WTC11 (cell line): ENCODE measurements at regions not wholly inside any gene's neighbourhood (a gene's known extent, or its start where the extent isn't known, plus 50 kb on each side); places are given as distances from the start of the nearest gene placed in this dataset.

Experiments
- ATAC-seq: fragments of 200-7000 bp; cut with Tn5 transposase; 2 replicates; pipeline ENCODE4 v1.10.0; 2021; ENCODE audit warnings: mild to moderate bottlenecking, moderate library complexity
- CTCF ChIA-PET: fragments of 300-600 bp; sonication (Branson Sonifier 250); formaldehyde crosslinking; loops from one replicate; lab custom pipeline; 2021; ENCODE audit warnings: antibody characterized with exemption; lab: Charles Lee
- POLR2A ChIA-PET: fragments of 350-600 bp; sonication (Branson Sonifier 250); formaldehyde crosslinking; loops from one replicate; lab custom pipeline; 2021; ENCODE audit warnings: antibody characterized with exemption; lab: Charles Lee
- DNase-seq: peaks from one replicate; pipeline ENCODE4 v3.0.0; 2021; ENCODE audit warnings: low spot score
- H3K27ac Mint-ChIP-seq: 2 replicates; pipeline ENCODE4 v1.8.0; 2021; ENCODE audit warnings: mixed read lengths
- H3K27me3 Mint-ChIP-seq: 2 replicates; pipeline ENCODE4 v1.8.0; 2021; ENCODE audit warnings: low read depth, mild to moderate bottlenecking, moderate library complexity, mixed read lengths
- H3K36me3 Mint-ChIP-seq: 2 replicates; pipeline ENCODE4 v1.8.0; 2021; ENCODE audit warnings: mixed read lengths
- H3K4me1 Mint-ChIP-seq: 2 replicates; pipeline ENCODE4 v1.8.0; 2022; ENCODE audit warnings: mixed read lengths
- H3K4me3 Mint-ChIP-seq: 2 replicates; pipeline ENCODE4 v1.8.0; 2021; ENCODE audit warnings: mild to moderate bottlenecking, moderate library complexity, mixed read lengths
- H3K9me3 Mint-ChIP-seq: 2 replicates; pipeline ENCODE4 v1.8.0; 2021; ENCODE audit warnings: mixed read lengths
- ATF1 ChIP-seq: sonication (generic); formaldehyde crosslinking; IDR thresholded peaks from 2 replicates; pipeline ENCODE4 v1.8.1; 2023; ENCODE audit warnings: mild to moderate bottlenecking, moderate library complexity, missing genetic modification reagents
- ATF3 ChIP-seq: sonication (generic); formaldehyde crosslinking; conservative IDR thresholded peaks from 2 replicates; pipeline ENCODE4 v1.8.1; 2022; ENCODE audit warnings: mild to moderate bottlenecking, missing genetic modification reagents
- CBFB ChIP-seq: sonication (generic); formaldehyde crosslinking; IDR thresholded peaks from 2 replicates; pipeline ENCODE4 v1.8.1; 2022; ENCODE audit warnings: mild to moderate bottlenecking, low read depth, missing genetic modification reagents
- ELF4 ChIP-seq: sonication (generic); formaldehyde crosslinking; IDR thresholded peaks from 2 replicates; pipeline ENCODE4 v1.8.1; 2022; ENCODE audit warnings: low read depth, mild to moderate bottlenecking, moderate library complexity, missing genetic modification reagents
- ESRRA ChIP-seq: sonication (generic); formaldehyde crosslinking; IDR thresholded peaks from 2 replicates; pipeline ENCODE4 v1.8.1; 2022; ENCODE audit warnings: mild to moderate bottlenecking, missing genetic modification reagents, borderline replicate concordance
- ETV6 ChIP-seq: sonication (generic); formaldehyde crosslinking; IDR thresholded peaks from 2 replicates; pipeline ENCODE4 v1.8.1; 2022; ENCODE audit warnings: mild to moderate bottlenecking, missing genetic modification reagents
- GRHL2 ChIP-seq: fragments of 250-450 bp; sonication (Bioruptor Pico); IDR thresholded peaks from 2 replicates; pipeline ENCODE4 v1.8.0; 2022; ENCODE audit warnings: mild to moderate bottlenecking, moderate library complexity; ENCODE audit not compliant: insufficient replicate concordance, severe bottlenecking
- HMGA2 ChIP-seq: fragments of 250-450 bp; sonication (Bioruptor Pico); IDR thresholded peaks from 2 replicates; pipeline ENCODE4 v1.4.0; 2021; ENCODE audit warnings: mild to moderate bottlenecking, moderate library complexity
- JAZF1 ChIP-seq: fragments of 250-450 bp; sonication (Bioruptor Pico); IDR thresholded peaks from 2 replicates; pipeline ENCODE4 v1.9.0; 2021; ENCODE audit warnings: moderate library complexity, mild to moderate bottlenecking, inconsistent platforms
- KAT7 ChIP-seq: sonication (generic); formaldehyde crosslinking; IDR thresholded peaks from 2 replicates; pipeline ENCODE4 v1.8.1; 2023; ENCODE audit warnings: missing genetic modification reagents, mild to moderate bottlenecking, borderline replicate concordance
- NFE2L1 ChIP-seq: sonication (generic); formaldehyde crosslinking; IDR thresholded peaks from 2 replicates; pipeline ENCODE4 v1.8.1; 2023; ENCODE audit warnings: missing genetic modification reagents
- NR3C1 ChIP-seq: sonication (generic); formaldehyde crosslinking; conservative IDR thresholded peaks from 2 replicates; pipeline ENCODE4 v1.8.1; 2023; ENCODE audit warnings: low read depth, mild to moderate bottlenecking, missing genetic modification reagents
- SMAD3 ChIP-seq: sonication (generic); formaldehyde crosslinking; IDR thresholded peaks from 2 replicates; pipeline ENCODE4 v1.8.0; 2022; ENCODE audit warnings: missing genetic modification reagents, mild to moderate bottlenecking, borderline replicate concordance
- SOX15 ChIP-seq: fragments of 250-450 bp; sonication (Bioruptor Pico); IDR thresholded peaks from 2 replicates; pipeline ENCODE4 v1.9.0; 2021; ENCODE audit warnings: mild to moderate bottlenecking
- SP1 ChIP-seq: sonication (generic); formaldehyde crosslinking; conservative IDR thresholded peaks from 2 replicates; pipeline ENCODE4 v1.8.1; 2022; ENCODE audit warnings: missing genetic modification reagents
- TCF7 ChIP-seq: sonication (generic); formaldehyde crosslinking; IDR thresholded peaks from 2 replicates; pipeline ENCODE4 v1.8.0; 2022; ENCODE audit warnings: mild to moderate bottlenecking, low read depth, missing genetic modification reagents, moderate library complexity
- TP53 ChIP-seq: sonication (generic); formaldehyde crosslinking; IDR thresholded peaks from 2 replicates; pipeline ENCODE4 v1.8.1; 2023; ENCODE audit warnings: mild to moderate bottlenecking, missing genetic modification reagents
- ZBTB21 ChIP-seq: sonication (generic); formaldehyde crosslinking; IDR thresholded peaks from 2 replicates; pipeline ENCODE4 v1.8.1; 2023; ENCODE audit warnings: mild to moderate bottlenecking, missing genetic modification reagents, borderline replicate concordance
- ZNF121 ChIP-seq: sonication (generic); formaldehyde crosslinking; IDR thresholded peaks from 2 replicates; pipeline ENCODE4 v1.8.0; 2023; ENCODE audit warnings: missing genetic modification reagents
- ZNF263 ChIP-seq: sonication (generic); formaldehyde crosslinking; IDR thresholded peaks from 2 replicates; pipeline ENCODE4 v1.8.1; 2022; ENCODE audit warnings: low read depth, mild to moderate bottlenecking, moderate library complexity, missing genetic modification reagents
- ZNF317 ChIP-seq: sonication (generic); formaldehyde crosslinking; IDR thresholded peaks from 2 replicates; pipeline ENCODE4 v1.8.1; 2023; ENCODE audit warnings: low read depth, mild to moderate bottlenecking, moderate library complexity, missing genetic modification reagents, borderline replicate concordance
- ZNF671 ChIP-seq: fragments of 250-450 bp; sonication (Bioruptor Pico); IDR thresholded peaks from 2 replicates; pipeline ENCODE4 v1.8.0; 2021; ENCODE audit warnings: mild to moderate bottlenecking
- TF ChIP-seq, protein P1 (sequence below): fragments of 250-450 bp; sonication (Bioruptor Pico); conservative IDR thresholded peaks from 2 replicates; pipeline ENCODE4 v1.9.0; 2021; ENCODE audit warnings: mild to moderate bottlenecking
- TF ChIP-seq, protein P2 (sequence below): sonication (generic); formaldehyde crosslinking; IDR thresholded peaks from 2 replicates; pipeline ENCODE4 v1.8.1; 2023; ENCODE audit warnings: mild to moderate bottlenecking, missing genetic modification reagents, moderate library complexity
- TF ChIP-seq, protein P3 (sequence below): fragments of 250-450 bp; sonication (Bioruptor Pico); IDR thresholded peaks from 2 replicates; pipeline ENCODE4 v1.8.0; 2021; ENCODE audit warnings: mild to moderate bottlenecking
- TF ChIP-seq, protein P4 (sequence below): sonication (generic); formaldehyde crosslinking; IDR thresholded peaks from 2 replicates; pipeline ENCODE4 v1.8.0; 2022; ENCODE audit warnings: missing genetic modification reagents
- TF ChIP-seq, protein P5 (sequence below): sonication (generic); formaldehyde crosslinking; IDR thresholded peaks from 2 replicates; pipeline ENCODE4 v1.8.1; 2022; ENCODE audit warnings: low read depth, missing genetic modification reagents, borderline replicate concordance

DNA sequence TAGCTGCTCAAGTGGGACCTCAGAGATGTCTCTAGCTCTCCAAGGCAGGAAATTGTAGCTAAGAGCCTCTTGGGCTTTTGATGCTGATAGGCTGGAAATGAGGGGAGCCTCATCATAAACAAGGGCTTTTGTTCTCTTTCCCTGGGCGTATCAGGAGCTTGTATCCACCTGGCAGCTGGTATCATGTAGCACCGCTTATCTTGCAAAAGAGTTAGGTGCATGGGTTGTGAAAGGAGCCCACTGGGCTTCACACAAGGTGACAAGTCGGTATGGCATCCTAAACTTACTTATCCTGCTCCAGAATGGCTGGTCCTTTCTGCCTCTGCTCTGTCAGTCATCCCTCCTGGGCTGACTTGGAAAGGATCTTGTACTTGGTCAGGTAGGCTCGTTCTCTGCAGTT is 565.8 kb downstream of the GRXCR1 start (continued):
- TF ChIP-seq, protein P1, sequence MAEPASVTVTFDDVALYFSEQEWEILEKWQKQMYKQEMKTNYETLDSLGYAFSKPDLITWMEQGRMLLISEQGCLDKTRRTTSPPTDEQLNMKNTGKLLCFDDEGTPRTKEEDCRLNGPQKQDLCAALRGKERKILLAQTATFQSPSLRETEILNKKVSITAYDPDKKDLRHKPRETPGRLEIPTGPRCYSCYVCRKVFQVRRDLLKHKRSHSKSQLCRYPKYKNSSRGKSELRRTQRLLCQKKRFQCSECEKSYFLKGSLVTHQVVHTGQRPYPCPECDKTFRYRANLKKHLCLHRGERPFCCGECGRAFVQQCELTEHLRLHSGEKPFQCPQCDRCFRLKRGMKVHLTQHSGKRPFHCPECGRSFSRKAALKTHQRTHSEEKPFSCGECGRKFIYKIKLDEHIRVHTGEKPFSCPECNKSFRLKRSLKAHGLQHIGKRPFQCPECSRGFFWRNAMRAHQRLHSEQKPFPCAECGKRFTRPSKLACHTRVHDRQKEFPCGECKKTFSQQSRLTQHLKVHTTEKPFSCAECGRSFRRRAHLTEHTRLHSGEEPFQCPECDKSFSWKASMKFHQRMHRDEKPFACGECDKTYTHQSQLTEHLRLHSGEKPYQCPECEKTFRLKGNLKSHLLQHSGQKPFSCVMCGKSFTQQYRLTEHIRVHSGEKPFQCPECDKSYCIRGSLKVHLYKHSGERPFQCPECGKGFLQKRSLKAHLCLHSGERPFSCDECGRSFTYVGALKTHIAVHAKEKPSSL (CRISPR knock-in tag), result no peak
- no peak for TF ChIP-seq ZNF317 (CRISPR knock-in tag)
- TF ChIP-seq JAZF1, result no peak
- no peak for TF ChIP-seq ZNF671
- no peak for TF ChIP-seq ELF4
- TF ChIP-seq NR3C1 (CRISPR knock-in tag), result no peak
- no peak for TF ChIP-seq ATF3 (CRISPR knock-in tag)
- TF ChIP-seq KAT7 (CRISPR knock-in tag), result no peak
- TF ChIP-seq, protein P2, sequence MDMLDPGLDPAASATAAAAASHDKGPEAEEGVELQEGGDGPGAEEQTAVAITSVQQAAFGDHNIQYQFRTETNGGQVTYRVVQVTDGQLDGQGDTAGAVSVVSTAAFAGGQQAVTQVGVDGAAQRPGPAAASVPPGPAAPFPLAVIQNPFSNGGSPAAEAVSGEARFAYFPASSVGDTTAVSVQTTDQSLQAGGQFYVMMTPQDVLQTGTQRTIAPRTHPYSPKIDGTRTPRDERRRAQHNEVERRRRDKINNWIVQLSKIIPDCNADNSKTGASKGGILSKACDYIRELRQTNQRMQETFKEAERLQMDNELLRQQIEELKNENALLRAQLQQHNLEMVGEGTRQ (CRISPR knock-in tag), result no peak
- TF ChIP-seq ETV6, result no peak
- TF ChIP-seq CBFB (CRISPR knock-in tag), result no peak

GRCh38 chr4:43471950-43472349 is 579.4 kb downstream of the GRXCR1 start:
- CTCF ChIA-PET, result no interaction called here
- Mint-ChIP-seq H3K4me3 (no peak overlapping the region), H3K9me3 (peaks cover 94% of the 10 kb centered on the region), H3K27me3 (no peaks in the 10 kb centered on the region), H3K36me3 (peaks cover 64% of the 10 kb centered on the region), H3K27ac (no peak overlapping the region), H3K4me1 (no peaks in the 10 kb centered on the region)
- POLR2A ChIA-PET, result no interaction called here
- ATAC-seq, result peak; percentile 28; the same call in 1 of the 2 replicates
- TF ChIP-seq, protein P3, sequence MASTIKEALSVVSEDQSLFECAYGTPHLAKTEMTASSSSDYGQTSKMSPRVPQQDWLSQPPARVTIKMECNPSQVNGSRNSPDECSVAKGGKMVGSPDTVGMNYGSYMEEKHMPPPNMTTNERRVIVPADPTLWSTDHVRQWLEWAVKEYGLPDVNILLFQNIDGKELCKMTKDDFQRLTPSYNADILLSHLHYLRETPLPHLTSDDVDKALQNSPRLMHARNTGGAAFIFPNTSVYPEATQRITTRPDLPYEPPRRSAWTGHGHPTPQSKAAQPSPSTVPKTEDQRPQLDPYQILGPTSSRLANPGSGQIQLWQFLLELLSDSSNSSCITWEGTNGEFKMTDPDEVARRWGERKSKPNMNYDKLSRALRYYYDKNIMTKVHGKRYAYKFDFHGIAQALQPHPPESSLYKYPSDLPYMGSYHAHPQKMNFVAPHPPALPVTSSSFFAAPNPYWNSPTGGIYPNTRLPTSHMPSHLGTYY (CRISPR knock-in tag), result no peak
- TF ChIP-seq ZNF121 (CRISPR knock-in tag) (no peak), SOX15 (CRISPR knock-in tag) (no peak), GRHL2 (no peak), ESRRA (no peak), SMAD3 (no peak), SP1 (no peak), ZBTB21 (CRISPR knock-in tag) (no peak), NFE2L1 (no peak), ZNF263 (CRISPR knock-in tag) (no peak), ATF1 (CRISPR knock-in tag) (no peak), TCF7 (CRISPR knock-in tag) (no peak), ZNF671 (no peak), TP53 (CRISPR knock-in tag) (no peak), HMGA2 (CRISPR knock-in tag) (no peak)
- TF ChIP-seq, protein P4, sequence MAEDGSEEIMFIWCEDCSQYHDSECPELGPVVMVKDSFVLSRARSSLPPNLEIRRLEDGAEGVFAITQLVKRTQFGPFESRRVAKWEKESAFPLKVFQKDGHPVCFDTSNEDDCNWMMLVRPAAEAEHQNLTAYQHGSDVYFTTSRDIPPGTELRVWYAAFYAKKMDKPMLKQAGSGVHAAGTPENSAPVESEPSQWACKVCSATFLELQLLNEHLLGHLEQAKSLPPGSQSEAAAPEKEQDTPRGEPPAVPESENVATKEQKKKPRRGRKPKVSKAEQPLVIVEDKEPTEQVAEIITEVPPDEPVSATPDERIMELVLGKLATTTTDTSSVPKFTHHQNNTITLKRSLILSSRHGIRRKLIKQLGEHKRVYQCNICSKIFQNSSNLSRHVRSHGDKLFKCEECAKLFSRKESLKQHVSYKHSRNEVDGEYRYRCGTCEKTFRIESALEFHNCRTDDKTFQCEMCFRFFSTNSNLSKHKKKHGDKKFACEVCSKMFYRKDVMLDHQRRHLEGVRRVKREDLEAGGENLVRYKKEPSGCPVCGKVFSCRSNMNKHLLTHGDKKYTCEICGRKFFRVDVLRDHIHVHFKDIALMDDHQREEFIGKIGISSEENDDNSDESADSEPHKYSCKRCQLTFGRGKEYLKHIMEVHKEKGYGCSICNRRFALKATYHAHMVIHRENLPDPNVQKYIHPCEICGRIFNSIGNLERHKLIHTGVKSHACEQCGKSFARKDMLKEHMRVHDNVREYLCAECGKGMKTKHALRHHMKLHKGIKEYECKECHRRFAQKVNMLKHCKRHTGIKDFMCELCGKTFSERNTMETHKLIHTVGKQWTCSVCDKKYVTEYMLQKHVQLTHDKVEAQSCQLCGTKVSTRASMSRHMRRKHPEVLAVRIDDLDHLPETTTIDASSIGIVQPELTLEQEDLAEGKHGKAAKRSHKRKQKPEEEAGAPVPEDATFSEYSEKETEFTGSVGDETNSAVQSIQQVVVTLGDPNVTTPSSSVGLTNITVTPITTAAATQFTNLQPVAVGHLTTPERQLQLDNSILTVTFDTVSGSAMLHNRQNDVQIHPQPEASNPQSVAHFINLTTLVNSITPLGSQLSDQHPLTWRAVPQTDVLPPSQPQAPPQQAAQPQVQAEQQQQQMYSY (CRISPR knock-in tag), result no peak
- TF ChIP-seq, protein P5, sequence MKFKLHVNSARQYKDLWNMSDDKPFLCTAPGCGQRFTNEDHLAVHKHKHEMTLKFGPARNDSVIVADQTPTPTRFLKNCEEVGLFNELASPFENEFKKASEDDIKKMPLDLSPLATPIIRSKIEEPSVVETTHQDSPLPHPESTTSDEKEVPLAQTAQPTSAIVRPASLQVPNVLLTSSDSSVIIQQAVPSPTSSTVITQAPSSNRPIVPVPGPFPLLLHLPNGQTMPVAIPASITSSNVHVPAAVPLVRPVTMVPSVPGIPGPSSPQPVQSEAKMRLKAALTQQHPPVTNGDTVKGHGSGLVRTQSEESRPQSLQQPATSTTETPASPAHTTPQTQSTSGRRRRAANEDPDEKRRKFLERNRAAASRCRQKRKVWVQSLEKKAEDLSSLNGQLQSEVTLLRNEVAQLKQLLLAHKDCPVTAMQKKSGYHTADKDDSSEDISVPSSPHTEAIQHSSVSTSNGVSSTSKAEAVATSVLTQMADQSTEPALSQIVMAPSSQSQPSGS, result no peak
- DNase-seq, result no peak
